A549 (cell line): ENCODE measurements at regions not wholly inside any gene's neighbourhood (a gene's known extent, or its start where the extent isn't known, plus 50 kb on each side); places are given as distances from the start of the nearest gene placed in this dataset.

Experiments used
- ATAC-seq, 2 experiments: fragments of 200-7000 bp in 1 of 2; fragments of >200 bp in 1 of 2; cut with Nextera tagmentation in 1 of 2; cut with Tn5 transposase in 1 of 2; 3 replicates each; pipeline versions ENCODE4 v1.8.0 to v1.9.1; 2018 to 2020; ENCODE audit warnings: mild to moderate bottlenecking in 1 of 2, moderate library complexity in 1 of 2
- CTCF ChIA-PET: fragments of 300-600 bp; sonication (Branson Sonifier 250); formaldehyde crosslinking; extraction: SDS; loops from one replicate; lab custom pipeline; 2021; ENCODE audit warnings: antibody characterized with exemption, inconsistent platforms; lab: Yijun Ruan, JAX
- POLR2A ChIA-PET: fragments of 350-600 bp; formaldehyde crosslinking; extraction: SDS; loops from one replicate; lab custom pipeline; 2021; ENCODE audit warnings: antibody characterized with exemption, inconsistent platforms; lab: Yijun Ruan, JAX
- DNase-seq, 2 experiments: peaks; one replicate each; pipeline versions ENCODE4 v3.0.0 to v3.0.0-alpha.2; 2011 to 2016; ENCODE audit warnings: low read depth in 1 of 2, low spot score in 1 of 2
- FAIRE-seq: peaks from 2 replicates; lab custom pipeline; 2011; peaks lifted over from hg19 to GRCh38; lab: Jason Lieb, UNC
- H3K27ac ChIP-seq, 2 experiments: fragments of >200 bp; sonication (Bioruptor Twin); formaldehyde crosslinking; 3 replicates each; pipeline ENCODE4 v1.5.1; 2016 to 2017
- H3K4me1 ChIP-seq: fragments of >200 bp; sonication (Bioruptor Twin); formaldehyde crosslinking; 3 replicates; pipeline ENCODE4 v1.6.1; 2016
- H3K4me2 ChIP-seq: fragments of >200 bp; sonication (Bioruptor Twin); formaldehyde crosslinking; 3 replicates; pipeline ENCODE4 v1.6.1; 2016
- H3K4me3 ChIP-seq: fragments of >200 bp; sonication (Bioruptor Twin); formaldehyde crosslinking; 3 replicates; pipeline ENCODE4 v1.5.1; 2016
- H3K9me3 ChIP-seq: fragments of >200 bp; sonication (Bioruptor Twin); formaldehyde crosslinking; 3 replicates; pipeline ENCODE4 v1.6.1; 2016
- CBX8 ChIP-seq: fragments of 200-600 bp; sonication (generic); IDR thresholded peaks from 2 replicates; pipeline ENCODE4 v1.6.1; 2016
- E2F6 ChIP-seq: IDR thresholded peaks from 2 replicates; pipeline ENCODE4 v1.6.1; 2012; ENCODE audit warnings: low read depth, borderline replicate concordance
- ELK1 ChIP-seq: fragments of 150-350 bp; IDR thresholded peaks from 2 replicates; pipeline ENCODE4 v1.6.1; 2014; ENCODE audit warnings: low read depth, mild to moderate bottlenecking, low read length
- ESRRA ChIP-seq: fragments of 150-350 bp; IDR thresholded peaks from 2 replicates; pipeline ENCODE4 v1.6.1; 2014; ENCODE audit warnings: mild to moderate bottlenecking, low read length, borderline replicate concordance
- FOSB ChIP-seq: fragments of 250-450 bp; sonication (Bioruptor Pico); IDR thresholded peaks from 2 replicates; pipeline ENCODE4 v1.5.0; 2020; ENCODE audit warnings: mild to moderate bottlenecking, moderate library complexity
- FOSL2 ChIP-seq, 2 experiments: fragments of 450-650 bp in 1 of 2; fragments of >200 bp in 1 of 2; sonication (Bioruptor Twin) in 1 of 2; formaldehyde crosslinking; IDR thresholded peaks; 2 replicates each; pipeline versions ENCODE4 v1.5.0 to v1.6.1; 2016 to 2020; ENCODE audit warnings: mild to moderate bottlenecking in 1 of 2, moderate library complexity in 1 of 2
- FOXS1 ChIP-seq: fragments of 250-450 bp; sonication (Bioruptor Pico); IDR thresholded peaks from 2 replicates; pipeline ENCODE4 v1.5.0; 2020; ENCODE audit warnings: mild to moderate bottlenecking, moderate library complexity
- GATA3 ChIP-seq: IDR thresholded peaks from 2 replicates; pipeline ENCODE4 v1.6.1; 2012; ENCODE audit warnings: borderline replicate concordance
- HOXB13 ChIP-seq: fragments of 250-450 bp; sonication (Bioruptor Pico); IDR thresholded peaks from 2 replicates; pipeline ENCODE4 v1.5.0; 2020; ENCODE audit warnings: low read depth, mild to moderate bottlenecking, moderate library complexity
- HOXB5 ChIP-seq: fragments of 250-450 bp; sonication (Bioruptor Pico); IDR thresholded peaks from 2 replicates; pipeline ENCODE4 v1.5.0; 2020; ENCODE audit warnings: mild to moderate bottlenecking, moderate library complexity
- JUN ChIP-seq, 2 experiments: fragments of >200 bp; sonication (Bioruptor Twin); formaldehyde crosslinking; IDR thresholded peaks; 2 replicates in 1 of 2; 3 replicates in 1 of 2; pipeline ENCODE4 v1.6.1; 2016 to 2017
- JUNB ChIP-seq: fragments of >200 bp; sonication (Bioruptor Twin); formaldehyde crosslinking; IDR thresholded peaks from 2 replicates; pipeline ENCODE4 v1.6.1; 2016
- KDM1A ChIP-seq: fragments of 200-600 bp; sonication (generic); IDR thresholded peaks from 2 replicates; pipeline ENCODE4 v1.6.1; 2016; ENCODE audit warnings: low read depth, mild to moderate bottlenecking
- MAX ChIP-seq: IDR thresholded peaks from 2 replicates; pipeline ENCODE4 v1.6.1; 2012
- NFE2L2 ChIP-seq: fragments of 150-350 bp; conservative IDR thresholded peaks from 2 replicates; pipeline ENCODE4 v1.6.1; 2014; ENCODE audit warnings: low read length
- NR3C1 ChIP-seq: fragments of >200 bp; sonication (Bioruptor Twin); formaldehyde crosslinking; IDR thresholded peaks from 3 replicates; pipeline ENCODE4 v1.6.1; 2017
- POLR2A ChIP-seq: IDR thresholded peaks from 2 replicates; pipeline ENCODE4 v1.6.1; 2012; ENCODE audit warnings: mild to moderate bottlenecking, low read length
- RFX5 ChIP-seq: fragments of 450-650 bp; IDR thresholded peaks from 2 replicates; pipeline ENCODE4 v1.7.1; 2014; ENCODE audit warnings: antibody characterized with exemption, mild to moderate bottlenecking, moderate library complexity
- WGBS: methylation state at CpG from one replicate; pipeline ENCODE4 v1.1.6; 2017; ENCODE audit errors: missing lambda C conversion rate; 5-methylcytosine and 5-hydroxymethylcytosine counted together
- TF ChIP-seq, protein P1 (sequence below): fragments of 250-450 bp; sonication (Bioruptor Pico); IDR thresholded peaks from 2 replicates; pipeline ENCODE4 v1.5.0; 2020; ENCODE audit warnings: low read depth, mild to moderate bottlenecking, moderate library complexity

DNA sequence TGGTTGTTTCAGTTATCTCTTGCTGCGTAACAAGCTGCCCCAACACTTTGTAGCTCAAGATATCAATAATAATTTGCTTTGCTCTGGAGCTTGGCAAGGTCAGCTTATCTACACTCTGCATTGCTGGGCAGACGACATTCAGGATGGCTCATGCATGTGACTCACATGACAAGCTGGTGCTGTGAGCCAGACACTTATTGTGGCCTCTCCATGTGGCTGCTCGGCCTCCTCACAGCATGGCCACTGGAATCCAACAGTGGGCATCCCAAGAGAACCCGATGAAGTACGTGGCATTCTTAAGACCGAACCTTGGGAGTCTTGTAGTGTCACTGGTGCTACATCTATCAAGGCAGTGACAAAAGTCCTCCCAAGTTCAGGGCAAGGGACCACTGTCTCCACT is 94.2 kb upstream of the MVB12B start:
- H3K27ac ChIP-seq: no peak overlapping the region
- ATAC-seq: no peak
- TF ChIP-seq HOXB13 (CRISPR knock-in tag) (no peak), JUNB (no peak), FOSB (CRISPR knock-in tag) (no peak), GATA3 (no peak)
- TF ChIP-seq, all 56 proteins: peak for 0
- Histone ChIP-seq H3K4me2 (no peak overlapping the region), H3K9me3 (no peaks in the 10 kb centered on the region), H3K4me3 (no peak overlapping the region), H3K4me1 (no peaks in the 10 kb centered on the region)
- WGBS: 51% methylated on average over 5 of the region's 6 CpGs
- ChIA-PET POLR2A (no interaction called here), CTCF (interaction anchor here (12.7 kb wide), 1 partner anchor 825 kb away, joined by 97 read pairs; no protein-coding TSS in a partner anchor)
- DNase-seq: no peak
- no peak for FAIRE-seq

- DNase-seq (no peak), ATAC-seq (no peak), FAIRE-seq (no peak)
- Histone ChIP-seq H3K4me1 (no peaks in the 10 kb centered on the region), H3K9me3 (no peaks in the 10 kb centered on the region), H3K27ac (no peak overlapping the region), H3K4me2 (no peak overlapping the region), H3K4me3 (no peak overlapping the region)
- ChIA-PET CTCF (interaction anchor here (12.7 kb wide), 1 partner anchor 826 kb away, joined by 97 read pairs; no protein-coding TSS in a partner anchor), POLR2A (no interaction called here)
- no peak for TF ChIP-seq NFE2L2
- TF ChIP-seq, protein P1, sequence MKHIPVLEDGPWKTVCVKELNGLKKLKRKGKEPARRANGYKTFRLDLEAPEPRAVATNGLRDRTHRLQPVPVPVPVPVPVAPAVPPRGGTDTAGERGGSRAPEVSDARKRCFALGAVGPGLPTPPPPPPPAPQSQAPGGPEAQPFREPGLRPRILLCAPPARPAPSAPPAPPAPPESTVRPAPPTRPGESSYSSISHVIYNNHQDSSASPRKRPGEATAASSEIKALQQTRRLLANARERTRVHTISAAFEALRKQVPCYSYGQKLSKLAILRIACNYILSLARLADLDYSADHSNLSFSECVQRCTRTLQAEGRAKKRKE (CRISPR knock-in tag): no peak
- TF ChIP-seq, all 56 proteins: peak for 0
- WGBS: 48% methylated on average over 9 of the region's 9 CpGs
Measured at GRCh38 chr9:126233175-126233574, 93.5 kb upstream of the MVB12B start.

DNA sequence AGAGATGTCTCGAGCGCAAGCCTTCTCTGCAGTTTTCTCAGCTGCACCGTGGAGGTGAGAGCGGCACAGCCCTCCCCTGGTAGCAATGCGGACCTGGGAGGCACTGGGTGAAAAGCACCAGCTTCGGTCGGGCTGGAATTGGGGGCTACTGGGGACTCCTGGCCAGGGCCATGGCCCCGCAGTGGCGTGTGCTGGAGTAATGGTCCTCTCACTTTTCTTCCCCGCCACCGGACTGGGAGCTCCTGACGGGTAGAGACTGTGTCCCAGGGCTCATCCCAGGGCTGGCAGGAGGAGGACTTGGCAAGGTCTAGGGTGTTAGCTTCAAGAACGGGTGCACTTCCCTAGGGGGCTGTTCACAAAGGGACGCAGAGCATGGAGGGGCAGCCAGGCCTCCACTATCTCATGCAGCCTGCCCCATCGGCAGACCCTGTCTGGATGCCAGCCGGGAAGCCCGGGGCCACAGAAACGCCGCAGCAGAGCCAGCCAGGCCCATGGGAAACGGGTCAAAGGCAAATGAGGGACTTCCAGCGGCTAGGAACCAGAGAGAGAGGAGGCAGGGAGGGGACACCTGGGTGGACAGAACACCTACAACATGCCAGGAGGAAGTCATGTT is 92.6 kb upstream of the MVB12B start:
- TF ChIP-seq JUN (IDR thresholded peaks at IDR 0.05) (no peak), E2F6 (no peak), POLR2A (no peak), GATA3 (no peak), ESRRA (no peak), FOXS1 (CRISPR knock-in tag) (no peak), KDM1A (no peak), ELK1 (no peak), HOXB5 (CRISPR knock-in tag) (no peak), NFE2L2 (no peak), MAX (no peak), NR3C1 (no peak), CBX8 (no peak), FOSL2 (IDR thresholded peaks at IDR 0.05) (no peak), FOSL2 (CRISPR knock-in tag; IDR thresholded peaks at IDR 0.05) (no peak), RFX5 (no peak)
- FAIRE-seq (no peak), DNase-seq (no peak), ATAC-seq (no peak; a peak in 1 of 6 replicates)
- H3K27ac ChIP-seq: no peak overlapping the region
- H3K4me2 ChIP-seq: no peak overlapping the region
- no peak overlapping the region for H3K4me3 ChIP-seq
- ChIA-PET POLR2A (no interaction called here), CTCF (interaction anchor here (1.1 to 12.7 kb wide), 3 partner anchors 10 to 826 kb away, joined by 3 to 97 read pairs (median 3); no protein-coding TSS in a partner anchor)
- H3K4me1 ChIP-seq: no peaks in the 10 kb centered on the region
- 68% methylated on average over 19 of the region's 21 CpGs for WGBS
- H3K9me3 ChIP-seq: no peaks in the 10 kb centered on the region; the same call in 2 of the 3 replicates
